Activated CD4-positive, alpha-beta T cell treated with anti-CD3 and anti-CD28 coated beads, Interleukin-2, amount 10 ng/mL, durations not matched to agents 7 days and 5 days (primary cell): ENCODE measurements at regions not wholly inside any gene's neighbourhood (a gene's known extent, or its start where the extent isn't known, plus 50 kb on each side); places are given as distances from the start of the nearest gene placed in this dataset.

Source experiments
- CTCF ChIA-PET: fragments of 350-600 bp; sonication (Branson Sonifier 250); formaldehyde crosslinking; loops from one replicate; lab custom pipeline; 2021; ENCODE audit warnings: antibody characterized with exemption; lab: Charles Lee
- POLR2A ChIA-PET: fragments of 350-600 bp; sonication (Branson Sonifier 250); formaldehyde crosslinking; loops from one replicate; lab custom pipeline; 2021; ENCODE audit warnings: antibody characterized with exemption; lab: Charles Lee
- DNase-seq: peaks from one replicate; pipeline ENCODE4 v3.0.0-alpha.2; 2020
- H3K27ac Mint-ChIP-seq: one replicate; pipeline ENCODE4 v1.8.0; 2021; ENCODE audit warnings: mild to moderate bottlenecking, moderate library complexity, mixed read lengths
- H3K27me3 Mint-ChIP-seq: one replicate; pipeline ENCODE4 v1.8.0; 2021; ENCODE audit warnings: mixed read lengths
- H3K36me3 Mint-ChIP-seq: one replicate; pipeline ENCODE4 v1.8.0; 2021; ENCODE audit warnings: low read depth, mixed read lengths
- H3K4me1 Mint-ChIP-seq: one replicate; pipeline ENCODE4 v1.8.0; 2021; ENCODE audit warnings: mixed read lengths
- H3K4me3 Mint-ChIP-seq: one replicate; pipeline ENCODE4 v1.8.0; 2021; ENCODE audit warnings: mild to moderate bottlenecking, moderate library complexity, mixed read lengths
- H3K9me3 Mint-ChIP-seq: one replicate; pipeline ENCODE4 v1.8.0; 2021; ENCODE audit warnings: mixed read lengths

GRCh38 chr2:107585851-107586250 is 240.8 kb upstream of the RGPD4 start:
- POLR2A ChIA-PET = no interaction called here
- H3K36me3 Mint-ChIP-seq = no peaks in the 10 kb centered on the region
- no peaks in the 10 kb centered on the region for H3K9me3 Mint-ChIP-seq
- CTCF ChIA-PET = no interaction called here
- no peaks in the 10 kb centered on the region for H3K27me3 Mint-ChIP-seq
- DNase-seq = no peak
- H3K4me3 Mint-ChIP-seq = no peak overlapping the region
- no peak overlapping the region for H3K27ac Mint-ChIP-seq
- H3K4me1 Mint-ChIP-seq = no peaks in the 10 kb centered on the region

DNA sequence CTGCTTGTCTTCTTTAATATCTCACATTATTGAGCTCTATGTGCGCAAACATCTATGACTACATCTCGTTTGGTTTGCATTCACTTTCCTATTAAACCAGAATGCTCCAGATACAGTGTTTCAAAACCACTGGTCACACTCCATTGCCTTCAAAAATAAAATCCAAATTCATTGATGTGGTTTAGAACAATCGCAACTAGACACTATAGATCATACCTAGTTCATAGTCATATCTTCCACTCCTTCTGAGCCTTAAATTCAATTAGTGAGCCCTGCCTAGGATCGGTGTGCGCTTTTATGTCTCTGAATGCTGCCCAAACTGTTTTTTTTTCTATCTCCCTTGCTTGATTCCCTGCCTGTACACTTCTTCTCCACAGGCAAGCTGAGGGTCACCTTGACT is 238.5 kb upstream of the RGPD4 start:
- no peaks in the 10 kb centered on the region for H3K27me3 Mint-ChIP-seq
- POLR2A ChIA-PET = no interaction called here
- no peak overlapping the region for H3K27ac Mint-ChIP-seq

DNA sequence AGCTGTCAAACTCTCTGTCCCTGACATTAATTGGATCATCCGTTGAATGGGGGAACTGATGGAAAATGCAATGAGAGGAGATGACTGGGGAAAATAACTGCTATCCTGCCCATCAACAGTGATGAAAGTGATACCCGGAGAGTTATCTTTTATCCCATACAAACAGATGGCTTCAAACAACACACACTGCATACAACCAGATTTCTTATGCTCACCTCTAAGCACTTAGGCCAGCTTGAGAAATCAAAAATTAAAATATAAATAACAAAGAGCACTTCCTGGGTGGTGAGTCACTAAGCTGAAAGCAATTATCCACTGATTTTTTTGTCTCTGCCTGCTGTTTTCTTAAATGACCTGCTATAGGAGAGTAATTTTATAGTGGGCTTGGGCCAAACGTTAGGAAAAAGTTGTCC is 237.6 kb upstream of the RGPD4 start:
- Mint-ChIP-seq H3K27ac (no peak overlapping the region), H3K27me3 (no peaks in the 10 kb centered on the region), H3K4me3 (no peak overlapping the region), H3K4me1 (no peaks in the 10 kb centered on the region), H3K36me3 (no peaks in the 10 kb centered on the region), H3K9me3 (no peaks in the 10 kb centered on the region)
- ChIA-PET CTCF (no interaction called here), POLR2A (no interaction called here)
- DNase-seq = no peak

More for the DNA sequence above, 238.5 kb upstream of the RGPD4 start:
- CTCF ChIA-PET = interaction anchor here (0.6 kb wide), 1 partner anchor 126 kb away, joined by 3 read pairs; no protein-coding TSS in a partner anchor
- Mint-ChIP-seq H3K4me3 (no peak overlapping the region), H3K36me3 (no peaks in the 10 kb centered on the region), H3K9me3 (no peaks in the 10 kb centered on the region), H3K4me1 (no peaks in the 10 kb centered on the region)
- no peak for DNase-seq

GRCh38 chr2:107591561-107592279 is 235.0 kb upstream of the RGPD4 start:
- no peaks in the 10 kb centered on the region for H3K36me3 Mint-ChIP-seq
- H3K27ac Mint-ChIP-seq = no peak overlapping the region
- H3K4me1 Mint-ChIP-seq = no peaks in the 10 kb centered on the region
- no peak for DNase-seq
- H3K4me3 Mint-ChIP-seq = no peak overlapping the region
- CTCF ChIA-PET = no interaction called here
- no peaks in the 10 kb centered on the region for H3K27me3 Mint-ChIP-seq
- POLR2A ChIA-PET = no interaction called here
- H3K9me3 Mint-ChIP-seq = no peaks in the 10 kb centered on the region

DNA sequence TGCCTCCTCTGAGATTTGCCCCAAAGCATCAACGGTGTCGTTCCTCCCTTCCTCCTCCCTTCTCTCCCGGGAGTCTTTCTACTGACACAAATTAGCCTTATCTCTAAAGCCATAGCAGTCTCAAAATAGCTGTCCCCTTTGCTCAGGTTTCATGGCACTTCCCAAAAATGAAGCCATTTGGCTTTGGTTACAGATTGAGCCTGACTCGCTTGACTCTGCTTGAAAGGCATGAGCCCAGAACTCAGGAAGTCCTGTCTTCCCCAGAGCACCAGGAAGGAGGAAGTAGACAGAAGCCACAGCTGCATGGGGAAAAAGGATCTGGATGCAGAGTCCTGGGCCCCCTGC is 234.4 kb upstream of the RGPD4 start:
- POLR2A ChIA-PET = no interaction called here
- no peaks in the 10 kb centered on the region for H3K36me3 Mint-ChIP-seq
- CTCF ChIA-PET = no interaction called here
- no peaks in the 10 kb centered on the region for H3K4me1 Mint-ChIP-seq
- H3K27ac Mint-ChIP-seq = no peak overlapping the region
- H3K9me3 Mint-ChIP-seq = no peaks in the 10 kb centered on the region
- no peaks in the 10 kb centered on the region for H3K27me3 Mint-ChIP-seq
- H3K4me3 Mint-ChIP-seq = no peak overlapping the region
- DNase-seq = no peak

- no peaks in the 10 kb centered on the region for H3K4me1 Mint-ChIP-seq
- DNase-seq = no peak
- H3K36me3 Mint-ChIP-seq = no peaks in the 10 kb centered on the region
- no peak overlapping the region for H3K27ac Mint-ChIP-seq
- no peaks in the 10 kb centered on the region for H3K9me3 Mint-ChIP-seq
- no peak overlapping the region for H3K4me3 Mint-ChIP-seq
- ChIA-PET CTCF (no interaction called here), POLR2A (no interaction called here)
- no peaks in the 10 kb centered on the region for H3K27me3 Mint-ChIP-seq
Measured at GRCh38 chr2:107595285-107595684, 231.4 kb upstream of the RGPD4 start.

GRCh38 chr2:107595749-107596148 is 230.9 kb upstream of the RGPD4 start:
- DNase-seq = no peak
- no peaks in the 10 kb centered on the region for H3K9me3 Mint-ChIP-seq
- H3K4me1 Mint-ChIP-seq = no peaks in the 10 kb centered on the region
- ChIA-PET POLR2A (no interaction called here), CTCF (no interaction called here)
- H3K4me3 Mint-ChIP-seq = no peak overlapping the region
- no peaks in the 10 kb centered on the region for H3K27me3 Mint-ChIP-seq
- no peaks in the 10 kb centered on the region for H3K36me3 Mint-ChIP-seq
- H3K27ac Mint-ChIP-seq = no peak overlapping the region

GRCh38 chr2:107597507-107597906 is 229.2 kb upstream of the RGPD4 start:
- Mint-ChIP-seq H3K4me1 (no peaks in the 10 kb centered on the region), H3K36me3 (no peaks in the 10 kb centered on the region), H3K4me3 (no peak overlapping the region), H3K27ac (no peak overlapping the region), H3K27me3 (no peaks in the 10 kb centered on the region), H3K9me3 (no peaks in the 10 kb centered on the region)
- ChIA-PET CTCF (no interaction called here), POLR2A (no interaction called here)
- no peak for DNase-seq

- no peak for DNase-seq
- Mint-ChIP-seq H3K4me1 (no peaks in the 10 kb centered on the region), H3K9me3 (no peaks in the 10 kb centered on the region), H3K4me3 (no peak overlapping the region), H3K36me3 (no peaks in the 10 kb centered on the region), H3K27me3 (no peaks in the 10 kb centered on the region), H3K27ac (no peak overlapping the region)
- CTCF ChIA-PET = no interaction called here
- POLR2A ChIA-PET = no interaction called here
Measured at GRCh38 chr2:107602801-107603200, 223.9 kb upstream of the RGPD4 start.

GRCh38 chr2:107607054-107607453 is 219.6 kb upstream of the RGPD4 start:
- no peaks in the 10 kb centered on the region for H3K9me3 Mint-ChIP-seq
- H3K27me3 Mint-ChIP-seq = no peaks in the 10 kb centered on the region
- no peak overlapping the region for H3K27ac Mint-ChIP-seq
- POLR2A ChIA-PET = no interaction called here
- no peaks in the 10 kb centered on the region for H3K4me1 Mint-ChIP-seq
- CTCF ChIA-PET = no interaction called here
- DNase-seq = no peak
- H3K4me3 Mint-ChIP-seq = no peak overlapping the region
- H3K36me3 Mint-ChIP-seq = no peaks in the 10 kb centered on the region

DNA sequence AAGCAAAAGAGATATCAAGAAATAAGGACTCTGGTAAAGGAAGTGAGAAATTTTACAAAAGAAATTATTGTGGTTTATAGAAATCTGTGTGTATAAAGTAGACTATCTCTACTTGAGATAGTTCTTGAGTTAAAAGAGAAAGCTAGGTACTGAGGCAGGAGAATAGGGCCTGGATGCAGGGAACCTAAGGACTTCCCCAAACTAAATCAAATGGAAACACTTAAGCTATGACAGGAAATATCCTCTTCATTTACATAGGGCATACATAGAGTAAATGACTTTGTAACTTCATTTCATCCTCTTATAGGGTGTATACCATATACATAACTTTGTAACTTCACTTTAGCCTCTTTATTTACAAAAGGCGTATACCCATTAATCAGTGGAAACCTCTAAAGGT is 219.2 kb upstream of the RGPD4 start:
- H3K27me3 Mint-ChIP-seq = no peaks in the 10 kb centered on the region
- no peak for DNase-seq
- no peaks in the 10 kb centered on the region for H3K9me3 Mint-ChIP-seq
- H3K36me3 Mint-ChIP-seq = no peaks in the 10 kb centered on the region
- H3K4me1 Mint-ChIP-seq = no peaks in the 10 kb centered on the region
- no peak overlapping the region for H3K4me3 Mint-ChIP-seq
- POLR2A ChIA-PET = no interaction called here
- CTCF ChIA-PET = no interaction called here
- H3K27ac Mint-ChIP-seq = no peak overlapping the region

DNA sequence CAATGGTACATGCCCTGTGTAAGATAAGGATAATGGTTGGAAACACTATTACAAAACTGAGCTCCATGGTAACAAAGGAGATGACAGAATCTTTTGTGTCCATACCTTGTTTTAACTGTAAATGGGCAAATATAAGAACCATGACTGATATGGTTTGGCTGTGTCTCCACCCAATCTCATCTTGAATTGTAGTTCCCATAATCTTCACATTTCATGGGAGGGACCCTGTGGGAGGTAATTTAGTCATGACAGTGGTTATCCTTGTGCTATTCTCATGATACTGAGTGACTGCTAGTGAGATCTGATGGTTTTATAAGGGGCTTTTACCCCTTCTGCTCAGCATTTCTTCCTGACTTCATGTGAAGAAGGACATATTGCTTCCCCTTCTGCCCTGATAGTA is 211.7 kb upstream of the RGPD4 start:
- Mint-ChIP-seq H3K4me1 (no peaks in the 10 kb centered on the region), H3K27me3 (no peaks in the 10 kb centered on the region), H3K27ac (no peak overlapping the region), H3K9me3 (peaks cover 16% of the 10 kb centered on the region), H3K36me3 (no peaks in the 10 kb centered on the region), H3K4me3 (no peak overlapping the region)
- no peak for DNase-seq
- CTCF ChIA-PET = interaction anchor here (0.7 kb wide), 1 partner anchor 10 kb away, joined by 3 read pairs; no protein-coding TSS in a partner anchor
- POLR2A ChIA-PET = no interaction called here

DNA sequence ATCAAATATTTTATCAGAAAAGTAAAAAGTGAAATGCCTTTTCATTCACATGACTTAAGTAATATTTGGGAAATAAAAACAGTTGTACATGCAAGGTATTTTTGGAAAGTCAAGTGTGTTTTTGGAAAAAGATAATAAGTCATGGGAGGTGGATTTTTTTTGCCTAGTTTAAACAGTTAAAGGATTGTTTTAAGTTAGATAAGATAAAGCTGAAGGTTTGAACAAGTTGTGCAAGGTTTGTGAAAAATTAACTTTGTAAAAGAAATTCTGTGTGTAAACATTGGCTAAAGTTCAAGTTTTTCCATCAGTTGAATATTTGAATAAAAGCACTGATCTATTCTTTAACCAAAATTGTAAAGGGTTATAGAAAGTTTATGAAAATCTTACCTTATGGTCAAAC is 207.9 kb upstream of the RGPD4 start:
- POLR2A ChIA-PET = no interaction called here
- no peaks in the 10 kb centered on the region for H3K27me3 Mint-ChIP-seq
- peaks cover 20% of the 10 kb centered on the region for H3K9me3 Mint-ChIP-seq
- no peak overlapping the region for H3K4me3 Mint-ChIP-seq
- CTCF ChIA-PET = no interaction called here
- no peak overlapping the region for H3K27ac Mint-ChIP-seq
- no peaks in the 10 kb centered on the region for H3K4me1 Mint-ChIP-seq
- no peak for DNase-seq
- no peaks in the 10 kb centered on the region for H3K36me3 Mint-ChIP-seq
